Activated CD4-positive, alpha-beta memory T cell treated with anti-CD3 and anti-CD28 coated beads for 36 hours (primary cell): ENCODE measurements at regions not wholly inside any gene's neighbourhood (a gene's known extent, or its start where the extent isn't known, plus 50 kb on each side); places are given as distances from the start of the nearest gene placed in this dataset.

Source experiments
- CTCF ChIA-PET: fragments of 350-600 bp; sonication (Branson Sonifier 250); formaldehyde crosslinking; loops from one replicate; lab custom pipeline; 2021; ENCODE audit warnings: antibody characterized with exemption, inconsistent platforms; lab: Charles Lee
- POLR2A ChIA-PET: fragments of 350-600 bp; sonication (Branson Sonifier 250); formaldehyde crosslinking; loops from one replicate; lab custom pipeline; 2021; ENCODE audit warnings: antibody characterized with exemption; lab: Charles Lee
- DNase-seq: peaks from one replicate; pipeline ENCODE4 v3.0.0-alpha.2; 2020
- H3K27ac Mint-ChIP-seq: one replicate; pipeline ENCODE4 v1.8.0; 2021; ENCODE audit warnings: mixed read lengths
- H3K27me3 Mint-ChIP-seq: one replicate; pipeline ENCODE4 v1.8.0; 2021; ENCODE audit warnings: mixed read lengths
- H3K36me3 Mint-ChIP-seq: one replicate; pipeline ENCODE4 v1.8.0; 2021; ENCODE audit warnings: mixed read lengths
- H3K4me1 Mint-ChIP-seq: one replicate; pipeline ENCODE4 v1.8.0; 2021; ENCODE audit warnings: low read depth, mixed read lengths
- H3K4me3 Mint-ChIP-seq: one replicate; pipeline ENCODE4 v1.8.0; 2021; ENCODE audit warnings: mild to moderate bottlenecking, mixed read lengths
- H3K9me3 Mint-ChIP-seq: one replicate; pipeline ENCODE4 v1.8.0; 2021; ENCODE audit warnings: mixed read lengths
- intact Hi-C: fragments of 100-400 bp; cut with micrococcal nuclease; formaldehyde crosslinking; loops from one replicate; pipeline ENCODE4 v1.15.1; 2023

- no peak overlapping the region for H3K27ac Mint-ChIP-seq
- intact Hi-C loops = no loop called here
- H3K4me1 Mint-ChIP-seq = peaks cover 5% of the 10 kb centered on the region
- no peaks in the 10 kb centered on the region for H3K9me3 Mint-ChIP-seq
- H3K36me3 Mint-ChIP-seq = no peaks in the 10 kb centered on the region
- DNase-seq = no peak
- ChIA-PET CTCF (no interaction called here), POLR2A (no interaction called here)
- H3K4me3 Mint-ChIP-seq = no peak overlapping the region
- peaks cover 2% of the 10 kb centered on the region for H3K27me3 Mint-ChIP-seq
Measured at GRCh38 chr3:5294356-5294755, 106.8 kb downstream of the EDEM1 start.

- H3K36me3 Mint-ChIP-seq = no peaks in the 10 kb centered on the region
- POLR2A ChIA-PET = no interaction called here
- peaks cover 5% of the 10 kb centered on the region for H3K4me1 Mint-ChIP-seq
- no peaks in the 10 kb centered on the region for H3K9me3 Mint-ChIP-seq
- CTCF ChIA-PET = no interaction called here
- no peak for DNase-seq
- H3K27me3 Mint-ChIP-seq = peaks cover 3% of the 10 kb centered on the region
- H3K4me3 Mint-ChIP-seq = no peak overlapping the region
- intact Hi-C loops = no loop called here
- H3K27ac Mint-ChIP-seq = no peak overlapping the region
Measured at GRCh38 chr3:5295191-5295690, 107.7 kb downstream of the EDEM1 start.

GRCh38 chr3:5296362-5296761, 108.9 kb downstream of the EDEM1 start:
- Mint-ChIP-seq H3K9me3 (no peaks in the 10 kb centered on the region), H3K4me3 (no peak overlapping the region), H3K27me3 (peaks cover 3% of the 10 kb centered on the region), H3K36me3 (no peaks in the 10 kb centered on the region), H3K4me1 (peaks cover 5% of the 10 kb centered on the region), H3K27ac (no peak overlapping the region)
- POLR2A ChIA-PET = no interaction called here
- intact Hi-C loops = no loop called here
- no peak for DNase-seq
- CTCF ChIA-PET = interaction anchor here (1.1 kb wide), 1 partner anchor 9 kb away, joined by 3 read pairs; no protein-coding TSS in a partner anchor

- no peak overlapping the region for H3K4me3 Mint-ChIP-seq
- no peak for DNase-seq
- no peaks in the 10 kb centered on the region for H3K9me3 Mint-ChIP-seq
- CTCF ChIA-PET = no interaction called here
- no peaks in the 10 kb centered on the region for H3K36me3 Mint-ChIP-seq
- intact Hi-C loops = loop anchor here (1.0 kb wide), 2 partner anchors 14 to 32 kb away; no protein-coding TSS in a partner anchor
- peaks cover 2% of the 10 kb centered on the region for H3K27me3 Mint-ChIP-seq
- H3K27ac Mint-ChIP-seq = no peak overlapping the region
- POLR2A ChIA-PET = no interaction called here
- H3K4me1 Mint-ChIP-seq = peaks cover 5% of the 10 kb centered on the region
Measured at GRCh38 chr3:5297895-5298294, 110.4 kb downstream of the EDEM1 start.

- Mint-ChIP-seq H3K9me3 (no peaks in the 10 kb centered on the region), H3K36me3 (no peaks in the 10 kb centered on the region), H3K4me3 (no peak overlapping the region), H3K27ac (no peak overlapping the region), H3K27me3 (peaks cover 2% of the 10 kb centered on the region), H3K4me1 (peaks cover 5% of the 10 kb centered on the region)
- no peak for DNase-seq
- ChIA-PET CTCF (no interaction called here), POLR2A (no interaction called here)
- intact Hi-C loops = loop anchor here (1.0 kb wide), 2 partner anchors 14 to 32 kb away; no protein-coding TSS in a partner anchor
Measured at GRCh38 chr3:5298453-5298852, 110.9 kb downstream of the EDEM1 start.

GRCh38 chr3:5299161-5299560, 111.7 kb downstream of the EDEM1 start:
- DNase-seq = no peak
- ChIA-PET CTCF (no interaction called here), POLR2A (no interaction called here)
- no peak overlapping the region for H3K27ac Mint-ChIP-seq
- intact Hi-C loops = no loop called here
- no peaks in the 10 kb centered on the region for H3K9me3 Mint-ChIP-seq
- peaks cover 5% of the 10 kb centered on the region for H3K4me1 Mint-ChIP-seq
- no peak overlapping the region for H3K4me3 Mint-ChIP-seq
- no peaks in the 10 kb centered on the region for H3K36me3 Mint-ChIP-seq
- H3K27me3 Mint-ChIP-seq = peaks cover 2% of the 10 kb centered on the region

GRCh38 chr3:5300638-5301037, 113.1 kb downstream of the EDEM1 start:
- Mint-ChIP-seq H3K27me3 (peaks cover 2% of the 10 kb centered on the region), H3K4me1 (peaks cover 5% of the 10 kb centered on the region), H3K9me3 (no peaks in the 10 kb centered on the region), H3K27ac (no peak overlapping the region), H3K36me3 (no peaks in the 10 kb centered on the region), H3K4me3 (no peak overlapping the region)
- ChIA-PET POLR2A (no interaction called here), CTCF (no interaction called here)
- intact Hi-C loops = loop anchor here (5.0 to 10.0 kb wide), 2 partner anchors 163 to 1844 kb away; no protein-coding TSS in a partner anchor
- DNase-seq = no peak

GRCh38 chr3:5301651-5302297, 114.3 kb downstream of the EDEM1 start:
- ChIA-PET POLR2A (no interaction called here), CTCF (no interaction called here)
- H3K9me3 Mint-ChIP-seq = no peaks in the 10 kb centered on the region
- no peaks in the 10 kb centered on the region for H3K36me3 Mint-ChIP-seq
- H3K4me3 Mint-ChIP-seq = no peak overlapping the region
- peaks cover 2% of the 10 kb centered on the region for H3K27me3 Mint-ChIP-seq
- no peak for DNase-seq
- no peaks in the 10 kb centered on the region for H3K4me1 Mint-ChIP-seq
- intact Hi-C loops = loop anchor here (5.0 to 10.0 kb wide), 2 partner anchors 164 to 1843 kb away; no protein-coding TSS in a partner anchor
- no peak overlapping the region for H3K27ac Mint-ChIP-seq

- H3K4me1 Mint-ChIP-seq = no peaks in the 10 kb centered on the region
- DNase-seq = no peak
- intact Hi-C loops = loop anchor here (5.0 to 10.0 kb wide), 2 partner anchors 165 to 1842 kb away; no protein-coding TSS in a partner anchor
- no peak overlapping the region for H3K4me3 Mint-ChIP-seq
- CTCF ChIA-PET = no interaction called here
- no peaks in the 10 kb centered on the region for H3K36me3 Mint-ChIP-seq
- H3K27ac Mint-ChIP-seq = no peak overlapping the region
- H3K9me3 Mint-ChIP-seq = no peaks in the 10 kb centered on the region
- POLR2A ChIA-PET = no interaction called here
- H3K27me3 Mint-ChIP-seq = peaks cover 2% of the 10 kb centered on the region
Measured at GRCh38 chr3:5302661-5303060, 115.2 kb downstream of the EDEM1 start.

- H3K4me1 Mint-ChIP-seq = no peaks in the 10 kb centered on the region
- no peak overlapping the region for H3K27ac Mint-ChIP-seq
- DNase-seq = no peak
- H3K4me3 Mint-ChIP-seq = no peak overlapping the region
- no peaks in the 10 kb centered on the region for H3K9me3 Mint-ChIP-seq
- no peaks in the 10 kb centered on the region for H3K36me3 Mint-ChIP-seq
- peaks cover 2% of the 10 kb centered on the region for H3K27me3 Mint-ChIP-seq
- intact Hi-C loops = loop anchor here (5.0 to 10.0 kb wide), 2 partner anchors 167 to 1841 kb away; no protein-coding TSS in a partner anchor
- ChIA-PET POLR2A (no interaction called here), CTCF (no interaction called here)
Measured at GRCh38 chr3:5304188-5304587, 116.7 kb downstream of the EDEM1 start.

- peak; percentile 61 for DNase-seq
- no peaks in the 10 kb centered on the region for H3K4me1 Mint-ChIP-seq
- intact Hi-C loops = loop anchor here (5.0 to 10.0 kb wide), 4 partner anchors 122 to 1840 kb away; no protein-coding TSS in a partner anchor
- H3K36me3 Mint-ChIP-seq = no peaks in the 10 kb centered on the region
- no peaks in the 10 kb centered on the region for H3K27me3 Mint-ChIP-seq
- no peak overlapping the region for H3K27ac Mint-ChIP-seq
- H3K4me3 Mint-ChIP-seq = no peak overlapping the region
- ChIA-PET CTCF (no interaction called here), POLR2A (no interaction called here)
- H3K9me3 Mint-ChIP-seq = no peaks in the 10 kb centered on the region
Measured at GRCh38 chr3:5304789-5305683, 117.5 kb downstream of the EDEM1 start.

GRCh38 chr3:5305684-5305989, 118.1 kb downstream of the EDEM1 start:
- ChIA-PET CTCF (interaction anchor here (0.7 kb wide), 1 partner anchor 9 kb away, joined by 3 read pairs; no protein-coding TSS in a partner anchor), POLR2A (no interaction called here)
- no peaks in the 10 kb centered on the region for H3K36me3 Mint-ChIP-seq
- no peaks in the 10 kb centered on the region for H3K27me3 Mint-ChIP-seq
- no peaks in the 10 kb centered on the region for H3K4me1 Mint-ChIP-seq
- intact Hi-C loops = loop anchor here (5.0 to 10.0 kb wide), 3 partner anchors 122 to 1839 kb away; no protein-coding TSS in a partner anchor
- H3K9me3 Mint-ChIP-seq = no peaks in the 10 kb centered on the region
- no peak overlapping the region for H3K4me3 Mint-ChIP-seq
- H3K27ac Mint-ChIP-seq = no peak overlapping the region
- no peak for DNase-seq
